Suprapubic skin (tissue), 3 donors: ENCODE measurements at regions not wholly inside any gene's neighbourhood (a gene's known extent, or its start where the extent isn't known, plus 50 kb on each side); places are given as distances from the start of the nearest gene placed in this dataset.

Experiments
- CTCF ChIP-seq, 2 donors: fragments of 200-600 bp in 1 of 2; fragments of 450-650 bp in 1 of 2; sonication (generic) in 1 of 2; IDR thresholded peaks; one replicate each; pipeline ENCODE4 v1.5.1; 2016 to 2019; ENCODE audit warnings: antibody characterized with exemption in 2 of 2, mild to moderate bottlenecking in 1 of 2, moderate library complexity in 1 of 2
- POLR2A ChIP-seq, 2 donors: fragments of 450-650 bp; IDR thresholded peaks; one replicate each; pipeline ENCODE4 v1.6.1; 2017; ENCODE audit warnings: antibody characterized with exemption in 2 of 2, mild to moderate bottlenecking in 2 of 2, moderate library complexity in 2 of 2

DNA sequence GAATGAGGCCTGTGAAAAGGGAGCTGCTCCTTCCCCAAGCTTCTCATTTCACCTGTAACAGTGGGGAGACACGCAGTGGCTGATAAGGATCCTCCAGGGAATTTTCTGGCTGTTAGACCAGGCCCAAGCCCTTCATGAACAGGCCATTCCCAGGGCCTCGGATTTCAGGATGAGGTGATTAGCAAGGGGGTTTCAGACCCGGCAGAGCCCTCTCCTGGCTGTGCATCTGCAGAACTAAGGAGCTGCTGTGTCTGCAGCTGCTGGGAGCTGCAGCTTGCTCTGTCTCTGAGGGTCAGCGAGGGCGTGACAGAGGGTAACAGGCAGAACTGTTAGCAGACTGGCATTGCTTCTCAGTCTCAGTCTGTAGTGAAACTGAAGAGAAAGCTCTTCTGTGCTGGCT, 110.4 kb downstream of the KCNA5 start:
- no peak for TF ChIP-seq CTCF (IDR thresholded peaks at IDR 0.05)
- TF ChIP-seq POLR2A (IDR thresholded peaks at IDR 0.05), result no peak
